ENCODE measurements at regions not wholly inside any gene's neighbourhood (a gene's known extent, or its start where the extent isn't known, plus 50 kb on each side); places are given as distances from the start of the nearest gene placed in this dataset.

DNA sequence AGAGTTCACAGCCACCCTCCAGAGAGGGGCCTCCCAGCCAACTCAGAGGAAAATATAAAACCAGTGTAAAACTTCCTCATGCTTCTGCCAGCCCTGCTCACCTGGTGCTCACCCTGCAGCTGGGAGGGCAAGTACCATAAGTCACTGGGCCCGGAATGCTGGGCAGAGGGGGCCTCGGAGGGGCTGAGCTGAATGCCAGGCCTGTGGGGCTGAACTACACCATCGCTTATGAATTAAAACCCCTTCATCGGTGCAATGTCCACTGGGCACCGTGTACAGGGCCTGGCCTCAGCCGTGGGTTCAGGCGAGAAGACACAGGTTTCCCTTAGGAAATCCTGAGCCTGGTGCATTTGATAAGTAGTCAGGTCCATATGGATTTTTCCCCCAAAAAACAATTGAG, 828.6 kb downstream of the TBC1D22A start:
- DNase-seq (ENCODE audit: low read depth in 1 of 2, low spot score in 1 of 2) = no peak
- Histone ChIP-seq H3K36me3 (no peaks in the 10 kb centered on the region), H3K27me3 (no peaks in the 10 kb centered on the region), H3K9me3 (ENCODE audit: low read depth) (no peaks in the 10 kb centered on the region), H3K27ac (no peak overlapping the region), H3K4me3 (no peak overlapping the region), H3K4me1 (ENCODE audit: low read depth) (no peaks in the 10 kb centered on the region)
- no peak for TF ChIP-seq CTCF (IDR thresholded peaks at IDR 0.05; ENCODE audit: low read depth, low read length)

- H3K4me1 ChIP-seq (ENCODE audit: low read depth) = no peaks in the 10 kb centered on the region
- H3K36me3 ChIP-seq = no peaks in the 10 kb centered on the region
- H3K27me3 ChIP-seq = no peaks in the 10 kb centered on the region
- no peak overlapping the region for H3K27ac ChIP-seq
- no peak for DNase-seq (ENCODE audit: low read depth in 1 of 2, low spot score in 1 of 2)
- no peak for TF ChIP-seq CTCF (IDR thresholded peaks at IDR 0.05; ENCODE audit: low read depth, low read length)
- no peak overlapping the region for H3K4me3 ChIP-seq
- no peaks in the 10 kb centered on the region for H3K9me3 ChIP-seq (ENCODE audit: low read depth)
Observed at GRCh38 chr22:47589271-47590250, 827.1 kb downstream of the TBC1D22A start.

GRCh38 chr22:47588578-47588960, 826.1 kb downstream of the TBC1D22A start:
- Histone ChIP-seq H3K9me3 (ENCODE audit: low read depth) (no peaks in the 10 kb centered on the region), H3K27ac (no peak overlapping the region), H3K27me3 (no peaks in the 10 kb centered on the region), H3K36me3 (no peaks in the 10 kb centered on the region), H3K4me1 (ENCODE audit: low read depth) (no peaks in the 10 kb centered on the region), H3K4me3 (no peak overlapping the region)
- no peak for DNase-seq (ENCODE audit: low read depth in 1 of 2, low spot score in 1 of 2)
- TF ChIP-seq CTCF (IDR thresholded peaks at IDR 0.05; ENCODE audit: low read depth, low read length) = no peak

DNA sequence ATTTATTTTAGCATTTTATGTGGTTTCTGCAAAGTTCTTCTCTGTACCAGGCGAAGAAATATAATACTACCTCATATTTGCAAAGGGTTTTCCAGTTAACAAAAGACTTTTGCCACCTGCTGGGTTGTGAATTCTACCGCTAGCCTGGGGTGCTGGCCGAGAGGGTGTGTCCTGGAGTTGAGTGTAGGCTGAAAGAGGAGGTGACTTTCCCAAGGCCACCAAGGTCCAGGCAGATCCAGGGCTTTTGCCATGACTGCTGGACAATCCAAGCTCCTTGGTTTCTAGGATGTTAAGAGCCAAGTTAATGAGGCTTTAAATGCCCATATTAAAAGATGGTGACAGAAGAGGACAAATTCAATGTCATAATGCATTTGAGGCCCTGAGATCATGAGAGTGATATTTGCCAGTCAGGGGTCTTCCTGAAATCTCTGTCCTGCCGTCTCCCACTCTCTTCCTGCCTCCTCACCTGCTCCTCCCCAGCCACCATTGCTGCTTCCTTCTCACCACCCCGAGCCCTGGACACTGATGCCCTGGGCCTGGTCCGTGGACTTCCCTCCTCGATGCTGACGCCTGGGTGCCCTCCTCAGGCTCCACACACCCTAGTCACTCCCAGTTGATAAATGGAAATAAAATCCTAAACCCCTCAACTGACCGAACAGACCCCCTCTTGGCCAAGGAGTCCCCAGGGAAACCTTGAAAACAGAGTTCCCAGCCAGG, 825.6 kb downstream of the TBC1D22A start:
- DNase-seq (ENCODE audit: low read depth in 1 of 2, low spot score in 1 of 2) = no peak
- no peaks in the 10 kb centered on the region for H3K27me3 ChIP-seq

DNA sequence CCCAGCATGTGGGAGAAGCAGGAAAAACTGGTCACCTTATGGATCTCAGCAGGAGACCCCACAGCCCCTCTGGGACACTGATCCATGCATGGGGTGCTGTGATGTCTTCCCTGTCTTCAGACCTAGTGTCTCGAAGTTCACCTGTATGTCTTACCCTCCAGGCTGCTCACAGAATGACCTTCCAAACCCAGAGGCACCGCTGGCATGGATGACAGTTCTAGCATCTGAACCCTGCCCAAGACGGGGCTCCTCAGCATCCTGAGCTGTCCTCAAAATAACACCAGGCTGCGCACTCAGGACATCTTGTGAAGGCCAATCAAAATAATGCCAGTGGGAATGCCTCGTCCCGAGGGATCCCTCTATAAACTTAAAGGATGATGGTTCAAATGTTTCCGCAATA, 824.9 kb downstream of the TBC1D22A start:
- no peaks in the 10 kb centered on the region for H3K36me3 ChIP-seq
- H3K27me3 ChIP-seq = no peaks in the 10 kb centered on the region
- no peaks in the 10 kb centered on the region for H3K4me1 ChIP-seq (ENCODE audit: low read depth)
- no peaks in the 10 kb centered on the region for H3K9me3 ChIP-seq (ENCODE audit: low read depth)
- no peak overlapping the region for H3K4me3 ChIP-seq
- TF ChIP-seq CTCF (IDR thresholded peaks at IDR 0.05; ENCODE audit: low read depth, low read length) = no peak
- H3K27ac ChIP-seq = no peak overlapping the region
- no peak for DNase-seq (ENCODE audit: low read depth in 1 of 2, low spot score in 1 of 2)

More for the DNA sequence above, 825.6 kb downstream of the TBC1D22A start:
- no peak for TF ChIP-seq CTCF (IDR thresholded peaks at IDR 0.05; ENCODE audit: low read depth, low read length)
- H3K27ac ChIP-seq = no peak overlapping the region
- H3K36me3 ChIP-seq = no peaks in the 10 kb centered on the region
- no peaks in the 10 kb centered on the region for H3K4me1 ChIP-seq (ENCODE audit: low read depth)
- no peak overlapping the region for H3K4me3 ChIP-seq
- no peaks in the 10 kb centered on the region for H3K9me3 ChIP-seq (ENCODE audit: low read depth)
